Testis (tissue), 2 donors: ENCODE measurements at regions not wholly inside any gene's neighbourhood (a gene's known extent, or its start where the extent isn't known, plus 50 kb on each side); places are given as distances from the start of the nearest gene placed in this dataset.
A peak's percentile ranks its signal among the peaks of the same experiment; 100 is the strongest.

ENCODE experiments used
- DNase-seq: peaks from one replicate; pipeline ENCODE4 v3.0.0-alpha.2; 2019
- H3K27ac ChIP-seq, 2 donors: fragments of 200-600 bp; sonication (generic); one replicate each; pipeline ENCODE4 v1.5.1; 2019
- H3K27me3 ChIP-seq: fragments of 200-600 bp; sonication (generic); one replicate; pipeline ENCODE4 v1.5.1; 2019
- H3K36me3 ChIP-seq: fragments of 200-600 bp; sonication (generic); one replicate; pipeline ENCODE4 v1.5.1; 2017; ENCODE audit warnings: low read depth; ENCODE audit errors: missing control alignments
- H3K4me1 ChIP-seq: fragments of 200-600 bp; sonication (generic); one replicate; pipeline ENCODE4 v1.5.1; 2019
- H3K4me3 ChIP-seq, 2 donors: fragments of 200-600 bp; sonication (generic); one replicate each; pipeline ENCODE4 v1.5.1; 2017 to 2019
- H3K9me3 ChIP-seq: fragments of 200-600 bp; sonication (generic); one replicate; pipeline ENCODE4 v1.5.1; 2017
- CTCF ChIP-seq, 3 experiments: fragments of 450-650 bp in 2 of 3; fragments of 200-600 bp in 1 of 3; sonication (generic) in 1 of 3; IDR thresholded peaks; one replicate each; pipeline ENCODE4 v1.5.1; 2016 to 2019; ENCODE audit warnings: antibody characterized with exemption in 3 of 3, mild to moderate bottlenecking in 2 of 3, moderate library complexity in 1 of 3
- POLR2A ChIP-seq: fragments of 450-650 bp; IDR thresholded peaks from one replicate; pipeline ENCODE4 v1.6.1; 2017; ENCODE audit warnings: antibody characterized with exemption, mild to moderate bottlenecking, moderate library complexity
- WGBS, 2 donors: methylation state at CpG; one replicate each; pipeline ENCODE4 v1.1.5; 2018; 5-methylcytosine and 5-hydroxymethylcytosine counted together
- intact Hi-C: fragments of 100-400 bp; cut with DNase I; formaldehyde crosslinking; loops from one replicate; pipeline ENCODE4 v1.15.1; 2023; ENCODE audit warnings: low total_unique reads

- TF ChIP-seq POLR2A (no peak), CTCF (IDR thresholded peaks at IDR 0.05) (no peak)
- Histone ChIP-seq H3K9me3 (no peaks in the 10 kb centered on the region), H3K4me1 (no peaks in the 10 kb centered on the region), H3K27ac (no peak overlapping the region), H3K27me3 (no peaks in the 10 kb centered on the region), H3K36me3 (no peaks in the 10 kb centered on the region), H3K4me3 (no peak overlapping the region)
- 95 to 97% methylated on average over 5 of the region's 5 CpGs for WGBS, 2 donors
- DNase-seq, result no peak
- intact Hi-C loops, result no loop called here
Measured at GRCh38 chr2:234258562-234259141, 208.2 kb downstream of the SPP2 start.

- no peaks in the 10 kb centered on the region for H3K4me1 ChIP-seq
- DNase-seq, result peak; percentile 22
- no peaks in the 10 kb centered on the region for H3K27me3 ChIP-seq
- no peaks in the 10 kb centered on the region for H3K36me3 ChIP-seq
- H3K4me3 ChIP-seq, result no peak overlapping the region
- H3K9me3 ChIP-seq, result no peaks in the 10 kb centered on the region
- H3K27ac ChIP-seq, result no peak overlapping the region
- no peak for TF ChIP-seq CTCF (IDR thresholded peaks at IDR 0.05)
- TF ChIP-seq POLR2A, result no peak
- 57 to 60% methylated on average over 10 of the region's 10 CpGs for WGBS, 2 donors
- intact Hi-C loops, result no loop called here
Measured at GRCh38 chr2:234257859-234258561, 207.5 kb downstream of the SPP2 start.

GRCh38 chr2:234256516-234256915, 206.0 kb downstream of the SPP2 start:
- no peak for TF ChIP-seq CTCF (IDR thresholded peaks at IDR 0.05)
- TF ChIP-seq POLR2A, result no peak
- Histone ChIP-seq H3K4me1 (no peaks in the 10 kb centered on the region), H3K4me3 (no peak overlapping the region), H3K27ac (no peak overlapping the region), H3K27me3 (no peaks in the 10 kb centered on the region), H3K36me3 (no peaks in the 10 kb centered on the region), H3K9me3 (no peaks in the 10 kb centered on the region)
- WGBS, 2 donors, result 69 to 100% methylated on average over 2 to 3 of the region's 3 CpGs
- DNase-seq, result no peak
- intact Hi-C loops, result no loop called here

- no peak for DNase-seq
- Histone ChIP-seq H3K27me3 (no peaks in the 10 kb centered on the region), H3K36me3 (no peaks in the 10 kb centered on the region), H3K27ac (no peak overlapping the region), H3K9me3 (no peaks in the 10 kb centered on the region), H3K4me1 (no peaks in the 10 kb centered on the region), H3K4me3 (no peak overlapping the region)
- no peak for TF ChIP-seq POLR2A
- TF ChIP-seq CTCF (IDR thresholded peaks at IDR 0.05), result no peak
- intact Hi-C loops, result no loop called here
- 82 to 90% methylated on average over 5 of the region's 5 CpGs for WGBS, 2 donors
Measured at GRCh38 chr2:234254783-234255521, 204.4 kb downstream of the SPP2 start.
